LNCaP clone FGC (cell line): ENCODE measurements at regions not wholly inside any gene's neighbourhood (a gene's known extent, or its start where the extent isn't known, plus 50 kb on each side); places are given as distances from the start of the nearest gene placed in this dataset.

ENCODE experiments used
- DNase-seq: peaks from one replicate; pipeline ENCODE4 v3.0.0-alpha.2; 2011; ENCODE audit warnings: low read depth
- H3K4me3 ChIP-seq: 2 replicates; pipeline ENCODE4 v1.5.1; 2011; ENCODE audit warnings: mild to moderate bottlenecking, low read depth, low read length, control low read depth
- CTCF ChIP-seq: IDR thresholded peaks from 2 replicates; pipeline ENCODE4 v1.5.1; 2012; ENCODE audit warnings: mild to moderate bottlenecking; ENCODE audit not compliant: control insufficient read depth, insufficient read depth; ENCODE audit errors: extremely low read depth

DNA sequence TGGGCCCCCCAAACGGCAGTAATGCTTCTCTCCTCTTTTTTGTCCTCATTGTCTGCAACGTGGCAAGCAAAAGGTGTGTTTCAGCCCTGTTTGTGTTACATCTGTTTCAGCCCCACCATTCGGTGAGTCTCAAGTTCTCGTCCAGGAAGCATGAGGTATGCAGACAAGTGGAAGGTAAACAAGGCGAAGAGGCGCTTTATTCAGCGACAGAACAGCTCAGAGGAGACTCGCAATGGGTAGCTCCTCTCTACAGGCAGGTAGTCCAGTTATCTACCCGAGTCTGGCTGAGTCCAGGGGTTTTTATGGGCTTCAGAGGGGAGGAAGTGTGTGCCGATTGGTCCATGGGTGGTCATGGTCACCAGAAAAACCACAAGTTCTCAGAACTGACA lies 733.4 kb upstream of the CDH7 start:
- TF ChIP-seq CTCF: no peak
- DNase-seq: no peak
- H3K4me3 ChIP-seq: no peak overlapping the region

GRCh38 chr18:65016631-65017371 lies 734.0 kb upstream of the CDH7 start:
- TF ChIP-seq CTCF: no peak
- H3K4me3 ChIP-seq: no peak overlapping the region
- no peak for DNase-seq

DNA sequence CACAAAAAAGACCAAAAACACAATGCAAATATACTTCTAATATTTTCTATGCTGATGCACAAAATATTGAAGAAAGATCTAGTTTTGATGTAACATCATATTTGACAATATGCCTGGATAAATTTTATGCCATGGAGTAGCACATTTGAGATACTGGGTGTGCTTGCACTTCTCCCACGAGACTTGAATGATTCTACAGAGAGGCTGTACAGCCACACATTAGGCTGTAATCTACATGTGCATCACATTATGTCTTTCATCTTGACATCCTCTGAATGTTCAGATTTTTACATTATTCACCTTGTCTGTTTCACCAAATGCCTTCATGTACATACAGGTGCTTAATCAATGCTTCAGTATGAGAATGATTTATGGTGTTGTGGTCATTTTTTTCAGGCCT lies 756.4 kb upstream of the CDH7 start:
- no peak overlapping the region for H3K4me3 ChIP-seq
- no peak for TF ChIP-seq CTCF
- DNase-seq: no peak

- no peak for TF ChIP-seq CTCF
- DNase-seq: no peak
- H3K4me3 ChIP-seq: no peak overlapping the region
Observed at GRCh38 chr18:64993695-64994094, 757.1 kb upstream of the CDH7 start.

- DNase-seq: no peak
- TF ChIP-seq CTCF: no peak
- no peak overlapping the region for H3K4me3 ChIP-seq
Observed at GRCh38 chr18:64992654-64993053, 758.2 kb upstream of the CDH7 start.

DNA sequence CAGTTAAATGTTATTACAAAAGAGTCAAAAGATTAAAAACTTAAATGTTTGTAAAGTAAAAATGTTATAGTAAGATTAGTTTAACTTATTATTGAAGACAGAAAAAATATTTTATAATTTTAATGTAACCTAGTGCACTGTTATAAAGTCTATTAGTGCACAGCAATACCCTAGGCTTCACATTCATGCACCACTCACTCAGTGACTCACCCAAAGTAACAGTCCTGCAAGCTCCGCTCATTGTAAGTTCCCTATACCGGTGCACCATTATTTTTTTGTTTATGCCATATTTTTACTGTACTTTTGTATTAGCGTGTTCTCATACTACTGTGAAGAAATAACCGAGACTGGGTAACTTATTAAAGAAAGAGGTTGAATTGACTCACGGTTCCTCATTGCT lies 759.7 kb upstream of the CDH7 start:
- TF ChIP-seq CTCF: no peak
- no peak for DNase-seq
- no peak overlapping the region for H3K4me3 ChIP-seq

GRCh38 chr18:64986906-64987495 lies 763.8 kb upstream of the CDH7 start:
- DNase-seq: no peak
- H3K4me3 ChIP-seq: no peak overlapping the region
- TF ChIP-seq CTCF: no peak
